ENCODE measurements at regions not wholly inside any gene's neighbourhood (a gene's known extent, or its start where the extent isn't known, plus 50 kb on each side); places are given as distances from the start of the nearest gene placed in this dataset.

DNA sequence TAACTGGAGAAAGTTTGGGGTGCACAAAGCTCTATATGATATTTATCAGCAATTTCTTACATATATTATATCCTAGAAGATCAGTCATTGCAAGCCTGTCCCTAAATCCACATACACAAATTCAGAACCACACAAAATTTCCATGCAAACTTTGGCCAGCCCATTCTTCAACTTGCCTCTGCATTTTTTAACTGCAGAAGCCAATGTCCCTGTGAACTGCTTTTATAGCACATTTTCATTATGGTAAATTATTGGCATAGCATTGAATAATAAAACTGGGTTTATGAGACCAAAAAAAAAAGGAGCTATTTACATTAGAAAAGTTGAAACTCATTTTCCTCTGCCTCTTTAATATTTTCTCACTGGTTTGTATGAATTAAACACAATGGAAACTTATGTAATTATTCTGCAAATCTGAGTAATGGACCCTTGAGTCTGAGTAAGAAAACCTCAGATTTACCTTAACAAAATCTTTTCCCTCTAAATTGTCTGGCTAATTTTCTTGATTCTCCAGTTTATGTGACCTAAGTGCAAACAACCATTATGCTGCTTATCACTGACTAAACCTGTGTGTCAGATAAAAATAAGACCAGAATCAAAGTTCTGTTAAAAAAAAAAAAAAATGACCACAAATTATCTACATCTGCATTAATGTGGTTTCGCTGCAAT lies 398.9 kb downstream of the EFNA5 start:
- ChIA-PET CTCF (interaction anchor here (0.6 kb wide), 1 partner anchor 24 kb away, joined by 3 read pairs; no protein-coding TSS in a partner anchor), POLR2A (no interaction called here)
- dilution Hi-C loops (cut with MboI; ENCODE audit: extremely low pct_ligation_motif_present, low sequenced_read_pairs) = no loop called here

More for the DNA sequence above, 398.9 kb downstream of the EFNA5 start:
- Histone ChIP-seq H4K20me1 (replicated peaks; ENCODE audit: control insufficient read depth, extremely low read depth, insufficient read depth, low read length) (no peaks in the 10 kb centered on the region), H3K9me1 (replicated peaks; ENCODE audit: control insufficient read depth, extremely low read depth, insufficient read depth, low read length) (no peaks in the 10 kb centered on the region), H3K27me3 (ENCODE audit: control insufficient read depth in 2 of 2, insufficient read depth in 2 of 2, low read length in 2 of 2) (no peaks in the 10 kb centered on the region), H3K36me3 (ENCODE audit: control insufficient read depth in 2 of 2, extremely low read depth in 1 of 2, insufficient read depth in 2 of 2, low read length in 2 of 2) (no peaks in the 10 kb centered on the region), H3K27ac (ENCODE audit: insufficient read depth, low read depth, low read length) (no peak overlapping the region), H3K4me1 (ENCODE audit: control insufficient read depth, extremely low read depth, insufficient read depth, low read length) (peaks cover 3% of the 10 kb centered on the region), H3K9ac (replicated peaks; ENCODE audit: extremely low read depth, insufficient read depth, low read length) (no peak overlapping the region), H3K79me2 (ENCODE audit: control insufficient read depth, insufficient read depth, low read length) (no peaks in the 10 kb centered on the region), H3K4me2 (ENCODE audit: insufficient read depth, low read length) (no peak overlapping the region), H3K4me3 (replicated peaks in 1 of 3; ENCODE audit: insufficient read depth in 1 of 3, low read depth in 1 of 3, low read length in 3 of 3) (no peak overlapping the region), H3K9me3 (replicated peaks; ENCODE audit: control insufficient read depth, insufficient read depth, low read length) (no peaks in the 10 kb centered on the region), H2AFZ (ENCODE audit: low read depth, low read length) (no peak overlapping the region)
- no TSS peak for BruUV-seq (replicated peaks)
- no peak for FAIRE-seq
- TF ChIP-seq MYC (IDR thresholded peaks at IDR 0.05; ENCODE audit: low read depth, low read length) (no peak), JUN (IDR thresholded peaks at IDR 0.05; ENCODE audit: borderline replicate concordance, insufficient read depth, insufficient read length, low read depth) (no peak), POLR2A (IDR thresholded peaks at IDR 0.05; ENCODE audit: low read depth, low read length) (no peak), GATA2 (IDR thresholded peaks at IDR 0.05; ENCODE audit: insufficient read depth, insufficient read length, low read depth, low read length) (no peak), EZH2 (IDR thresholded peaks at IDR 0.05; ENCODE audit: borderline replicate concordance, low read depth, low read length, severe bottlenecking) (no peak), POLR2AphosphoS5 (IDR thresholded peaks at IDR 0.05; ENCODE audit: insufficient read depth, low read depth, low read length) (no peak), FOS (IDR thresholded peaks at IDR 0.05; ENCODE audit: borderline replicate concordance, insufficient read depth, low read length) (no peak)
- TF ChIP-seq, protein P1, sequence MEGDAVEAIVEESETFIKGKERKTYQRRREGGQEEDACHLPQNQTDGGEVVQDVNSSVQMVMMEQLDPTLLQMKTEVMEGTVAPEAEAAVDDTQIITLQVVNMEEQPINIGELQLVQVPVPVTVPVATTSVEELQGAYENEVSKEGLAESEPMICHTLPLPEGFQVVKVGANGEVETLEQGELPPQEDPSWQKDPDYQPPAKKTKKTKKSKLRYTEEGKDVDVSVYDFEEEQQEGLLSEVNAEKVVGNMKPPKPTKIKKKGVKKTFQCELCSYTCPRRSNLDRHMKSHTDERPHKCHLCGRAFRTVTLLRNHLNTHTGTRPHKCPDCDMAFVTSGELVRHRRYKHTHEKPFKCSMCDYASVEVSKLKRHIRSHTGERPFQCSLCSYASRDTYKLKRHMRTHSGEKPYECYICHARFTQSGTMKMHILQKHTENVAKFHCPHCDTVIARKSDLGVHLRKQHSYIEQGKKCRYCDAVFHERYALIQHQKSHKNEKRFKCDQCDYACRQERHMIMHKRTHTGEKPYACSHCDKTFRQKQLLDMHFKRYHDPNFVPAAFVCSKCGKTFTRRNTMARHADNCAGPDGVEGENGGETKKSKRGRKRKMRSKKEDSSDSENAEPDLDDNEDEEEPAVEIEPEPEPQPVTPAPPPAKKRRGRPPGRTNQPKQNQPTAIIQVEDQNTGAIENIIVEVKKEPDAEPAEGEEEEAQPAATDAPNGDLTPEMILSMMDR (IDR thresholded peaks at IDR 0.05; ENCODE audit: extremely low read depth in 1 of 2, insufficient read depth in 1 of 2, low read depth in 1 of 2, low read length in 2 of 2) = no peak
- TF ChIP-seq, protein P2, sequence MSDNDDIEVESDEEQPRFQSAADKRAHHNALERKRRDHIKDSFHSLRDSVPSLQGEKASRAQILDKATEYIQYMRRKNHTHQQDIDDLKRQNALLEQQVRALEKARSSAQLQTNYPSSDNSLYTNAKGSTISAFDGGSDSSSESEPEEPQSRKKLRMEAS (IDR thresholded peaks at IDR 0.05; ENCODE audit: insufficient read depth, insufficient read length) = no peak
- no peak for DNase-seq (ENCODE audit: low read depth, low spot score)
- intact Hi-C loops (cut with micrococcal nuclease) = no loop called here

Measured in endothelial cell of umbilical vein (primary cell).